Testis (tissue), 2 donors: ENCODE measurements at regions not wholly inside any gene's neighbourhood (a gene's known extent, or its start where the extent isn't known, plus 50 kb on each side); places are given as distances from the start of the nearest gene placed in this dataset.
A peak's percentile ranks its signal among the peaks of the same experiment; 100 is the strongest.

Experiments used
- DNase-seq: peaks from one replicate; pipeline ENCODE4 v3.0.0-alpha.2; 2019
- H3K27ac ChIP-seq, 2 donors: fragments of 200-600 bp; sonication (generic); one replicate each; pipeline ENCODE4 v1.5.1; 2019
- H3K27me3 ChIP-seq: fragments of 200-600 bp; sonication (generic); one replicate; pipeline ENCODE4 v1.5.1; 2019
- H3K36me3 ChIP-seq: fragments of 200-600 bp; sonication (generic); one replicate; pipeline ENCODE4 v1.5.1; 2017; ENCODE audit warnings: low read depth; ENCODE audit errors: missing control alignments
- H3K4me1 ChIP-seq: fragments of 200-600 bp; sonication (generic); one replicate; pipeline ENCODE4 v1.5.1; 2019
- H3K4me3 ChIP-seq, 2 donors: fragments of 200-600 bp; sonication (generic); one replicate each; pipeline ENCODE4 v1.5.1; 2017 to 2019
- H3K9me3 ChIP-seq: fragments of 200-600 bp; sonication (generic); one replicate; pipeline ENCODE4 v1.5.1; 2017
- POLR2A ChIP-seq: fragments of 450-650 bp; IDR thresholded peaks from one replicate; pipeline ENCODE4 v1.6.1; 2017; ENCODE audit warnings: antibody characterized with exemption, mild to moderate bottlenecking, moderate library complexity
- WGBS, 2 donors: methylation state at CpG; one replicate each; pipeline ENCODE4 v1.1.5; 2018; 5-methylcytosine and 5-hydroxymethylcytosine counted together
- intact Hi-C: fragments of 100-400 bp; cut with DNase I; formaldehyde crosslinking; loops from one replicate; pipeline ENCODE4 v1.15.1; 2023; ENCODE audit warnings: low total_unique reads
- TF ChIP-seq, protein P1 (sequence below), 3 experiments: fragments of 450-650 bp in 2 of 3; fragments of 200-600 bp in 1 of 3; sonication (generic) in 1 of 3; IDR thresholded peaks; one replicate each; pipeline ENCODE4 v1.5.1; 2016 to 2019; ENCODE audit warnings: antibody characterized with exemption in 3 of 3, mild to moderate bottlenecking in 2 of 3, moderate library complexity in 1 of 3

- intact Hi-C loops, result no loop called here
- 80 to 86% methylated on average over 5 of the region's 5 CpGs for WGBS, 2 donors
- Histone ChIP-seq H3K36me3 (no peaks in the 10 kb centered on the region), H3K4me3 (no peak overlapping the region), H3K4me1 (no peaks in the 10 kb centered on the region), H3K27ac (no peak overlapping the region), H3K9me3 (no peaks in the 10 kb centered on the region), H3K27me3 (no peaks in the 10 kb centered on the region)
- TF ChIP-seq, protein P1, sequence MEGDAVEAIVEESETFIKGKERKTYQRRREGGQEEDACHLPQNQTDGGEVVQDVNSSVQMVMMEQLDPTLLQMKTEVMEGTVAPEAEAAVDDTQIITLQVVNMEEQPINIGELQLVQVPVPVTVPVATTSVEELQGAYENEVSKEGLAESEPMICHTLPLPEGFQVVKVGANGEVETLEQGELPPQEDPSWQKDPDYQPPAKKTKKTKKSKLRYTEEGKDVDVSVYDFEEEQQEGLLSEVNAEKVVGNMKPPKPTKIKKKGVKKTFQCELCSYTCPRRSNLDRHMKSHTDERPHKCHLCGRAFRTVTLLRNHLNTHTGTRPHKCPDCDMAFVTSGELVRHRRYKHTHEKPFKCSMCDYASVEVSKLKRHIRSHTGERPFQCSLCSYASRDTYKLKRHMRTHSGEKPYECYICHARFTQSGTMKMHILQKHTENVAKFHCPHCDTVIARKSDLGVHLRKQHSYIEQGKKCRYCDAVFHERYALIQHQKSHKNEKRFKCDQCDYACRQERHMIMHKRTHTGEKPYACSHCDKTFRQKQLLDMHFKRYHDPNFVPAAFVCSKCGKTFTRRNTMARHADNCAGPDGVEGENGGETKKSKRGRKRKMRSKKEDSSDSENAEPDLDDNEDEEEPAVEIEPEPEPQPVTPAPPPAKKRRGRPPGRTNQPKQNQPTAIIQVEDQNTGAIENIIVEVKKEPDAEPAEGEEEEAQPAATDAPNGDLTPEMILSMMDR (IDR thresholded peaks at IDR 0.05), result no peak
- TF ChIP-seq POLR2A, result no peak
- no peak for DNase-seq
These were observed 250.1 kb upstream of the PSMD7 start for GRCh38 chr16:74046524-74046923.

DNA sequence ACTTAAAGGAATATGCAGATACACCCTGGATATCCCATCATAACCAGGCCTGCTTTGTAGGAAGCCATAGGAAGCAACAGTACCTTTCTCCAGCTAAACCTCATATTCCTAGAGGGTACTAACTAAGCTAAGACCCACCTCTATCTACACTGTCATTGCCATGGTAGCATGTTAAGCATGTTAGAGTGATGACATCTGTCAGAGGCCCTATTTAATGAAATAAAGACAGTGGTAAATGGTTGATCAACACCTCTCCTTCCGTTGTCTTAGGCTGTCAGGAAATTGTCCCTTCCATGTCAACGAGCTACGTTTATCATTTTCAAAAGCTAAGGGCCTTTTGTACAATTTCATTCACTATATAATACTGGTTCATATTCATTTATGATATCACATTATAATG, 251.1 kb upstream of the PSMD7 start:
- Histone ChIP-seq H3K4me1 (no peaks in the 10 kb centered on the region), H3K36me3 (no peaks in the 10 kb centered on the region), H3K9me3 (no peaks in the 10 kb centered on the region), H3K27me3 (no peaks in the 10 kb centered on the region), H3K27ac (no peak overlapping the region), H3K4me3 (no peak overlapping the region)
- TF ChIP-seq, protein P1 (IDR thresholded peaks at IDR 0.05), result no peak
- no peak for DNase-seq
- 89% methylated on average over 3 of the region's 3 CpGs for WGBS, 2 donors
- intact Hi-C loops, result no loop called here

DNA sequence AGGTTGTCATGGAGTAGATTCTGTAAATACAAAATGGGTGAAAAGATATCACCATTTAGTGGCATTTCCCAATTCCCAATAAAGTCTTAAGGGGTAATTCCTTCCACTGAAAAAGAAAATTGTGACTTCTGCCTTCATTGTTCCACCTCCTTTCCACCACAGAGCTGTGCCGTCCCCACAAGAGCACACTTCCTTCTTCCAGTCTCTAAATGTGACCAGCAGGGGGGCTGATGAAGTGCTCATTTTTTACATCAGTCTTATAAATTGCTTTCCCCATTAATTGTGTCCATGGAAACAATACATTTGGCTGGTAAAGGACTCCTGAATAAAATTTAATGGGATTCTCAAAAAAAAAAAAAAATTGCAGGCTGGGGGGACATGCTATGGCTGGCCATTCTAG, 260.8 kb upstream of the PSMD7 start:
- no peak for TF ChIP-seq POLR2A
- TF ChIP-seq, protein P1 (IDR thresholded peaks at IDR 0.05), result no peak
- WGBS, 2 donors, result 23 to 28% methylated on average over 1 of the region's 1 CpG
- Histone ChIP-seq H3K36me3 (no peaks in the 10 kb centered on the region), H3K9me3 (no peaks in the 10 kb centered on the region), H3K27ac (no peak overlapping the region), H3K4me3 (no peak overlapping the region), H3K27me3 (no peaks in the 10 kb centered on the region), H3K4me1 (no peaks in the 10 kb centered on the region)
- no peak for DNase-seq
- intact Hi-C loops, result no loop called here

- TF ChIP-seq, protein P1 (IDR thresholded peaks at IDR 0.05), result peak in 1 of 3 experiments; percentile 11
- TF ChIP-seq POLR2A, result no peak
- 29 to 47% methylated on average over 4 of the region's 4 CpGs for WGBS, 2 donors
- Histone ChIP-seq H3K27ac (no peak overlapping the region), H3K27me3 (no peaks in the 10 kb centered on the region), H3K4me3 (no peak overlapping the region), H3K4me1 (no peaks in the 10 kb centered on the region), H3K36me3 (no peaks in the 10 kb centered on the region), H3K9me3 (no peaks in the 10 kb centered on the region)
- intact Hi-C loops, result no loop called here
- DNase-seq, result peak; percentile 17
These were observed 261.8 kb upstream of the PSMD7 start for GRCh38 chr16:74034862-74035261.

DNA sequence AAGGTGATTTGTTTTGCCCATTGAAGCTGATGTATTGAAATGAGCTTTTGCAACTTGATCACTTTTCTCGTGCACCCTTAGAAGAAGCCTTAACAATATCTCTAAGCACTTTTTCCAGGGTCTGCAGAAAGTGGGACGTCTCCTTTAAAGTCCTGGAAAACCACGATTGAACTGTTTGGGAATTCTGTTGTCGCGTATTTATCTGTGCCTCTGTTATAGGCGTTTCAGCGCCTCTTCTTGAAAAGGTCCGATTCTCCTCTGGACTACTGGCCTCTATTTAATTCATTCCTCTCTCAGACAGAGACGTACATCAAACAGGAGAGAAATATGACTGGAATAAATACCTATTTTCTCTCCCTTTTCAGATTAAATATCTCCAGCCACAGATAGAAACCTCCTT, 262.4 kb upstream of the PSMD7 start:
- Histone ChIP-seq H3K9me3 (no peaks in the 10 kb centered on the region), H3K27ac (no peak overlapping the region), H3K4me3 (no peak overlapping the region), H3K4me1 (no peaks in the 10 kb centered on the region), H3K36me3 (no peaks in the 10 kb centered on the region), H3K27me3 (no peaks in the 10 kb centered on the region)
- DNase-seq, result no peak
- 27 to 38% methylated on average over 9 of the region's 9 CpGs for WGBS, 2 donors
- TF ChIP-seq POLR2A, result no peak
- TF ChIP-seq, protein P1 (IDR thresholded peaks at IDR 0.05), result no peak
- intact Hi-C loops, result no loop called here
